Astrocyte of the spinal cord (primary cell): ENCODE measurements at regions not wholly inside any gene's neighbourhood (a gene's known extent, or its start where the extent isn't known, plus 50 kb on each side); places are given as distances from the start of the nearest gene placed in this dataset.
A peak's percentile ranks its signal among the peaks of the same experiment; 100 is the strongest.

Source experiments
- DNase-seq: peaks from one replicate; pipeline ENCODE4 v3.0.0; 2011; ENCODE audit warnings: low read depth, low spot score
- H3K4me3 ChIP-seq: 2 replicates; pipeline ENCODE4 v1.5.1; 2011; ENCODE audit warnings: low read depth, mild to moderate bottlenecking, low read length, moderate library complexity
- CTCF ChIP-seq: IDR thresholded peaks from 2 replicates; pipeline ENCODE4 v1.5.1; 2012; ENCODE audit warnings: low read depth, mild to moderate bottlenecking, low read length, inconsistent platforms
- in situ Hi-C: cut with HindIII; loops from 2 replicates; pipeline ENCODE4 v1.10.0; 2017; ENCODE audit warnings: low sequenced_read_pairs

GRCh38 chr22:42194104-42194851, 63.7 kb upstream of the CYP2D6 start:
- no peak overlapping the region for H3K4me3 ChIP-seq
- in situ Hi-C loops = no loop called here
- TF ChIP-seq CTCF = no peak
- DNase-seq = no peak

- TF ChIP-seq CTCF = no peak
- in situ Hi-C loops = no loop called here
- no peak overlapping the region for H3K4me3 ChIP-seq
- no peak for DNase-seq
Measured at GRCh38 chr22:42192547-42192946, 61.9 kb upstream of the CYP2D6 start.

- H3K4me3 ChIP-seq = no peak overlapping the region
- in situ Hi-C loops = no loop called here
- TF ChIP-seq CTCF = no peak
- DNase-seq = no peak
Measured at GRCh38 chr22:42190274-42190673, 59.7 kb upstream of the CYP2D6 start.

DNA sequence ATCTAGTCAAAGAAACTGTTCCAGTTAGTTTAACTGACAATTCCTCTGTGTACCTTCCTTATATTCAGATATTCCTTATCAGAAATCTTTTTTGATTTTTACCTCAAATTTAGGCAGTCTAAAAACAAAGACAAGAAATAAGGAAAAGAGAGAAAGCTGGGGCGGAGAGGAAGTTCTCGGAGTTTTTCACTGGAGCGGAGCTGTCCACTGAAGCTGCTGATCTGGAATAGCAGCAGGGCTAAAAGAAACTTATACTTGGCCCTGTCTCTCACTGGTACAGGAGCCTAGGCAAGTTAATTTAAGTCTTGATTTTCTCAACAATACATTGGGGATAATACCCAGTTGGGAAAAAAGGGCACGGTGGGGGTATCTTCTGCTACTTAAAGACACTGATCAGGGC, 59.2 kb upstream of the CYP2D6 start:
- no peak for TF ChIP-seq CTCF
- in situ Hi-C loops = no loop called here

GRCh38 chr22:42188808-42189447, 58.3 kb upstream of the CYP2D6 start:
- H3K4me3 ChIP-seq = no peak overlapping the region
- in situ Hi-C loops = no loop called here
- peak; percentile 45 for DNase-seq
- no peak for TF ChIP-seq CTCF

More for the DNA sequence above, 59.2 kb upstream of the CYP2D6 start:
- no peak overlapping the region for H3K4me3 ChIP-seq
- no peak for DNase-seq

- in situ Hi-C loops = no loop called here
- TF ChIP-seq CTCF = no peak
- H3K4me3 ChIP-seq = no peak overlapping the region
- DNase-seq = no peak
Measured at GRCh38 chr22:42187646-42188045, 57.0 kb upstream of the CYP2D6 start.
